PC-9 (cell line): ENCODE measurements at regions not wholly inside any gene's neighbourhood (a gene's known extent, or its start where the extent isn't known, plus 50 kb on each side); places are given as distances from the start of the nearest gene placed in this dataset.

ENCODE experiments used
- EZH2 ChIP-seq: fragments of 200-600 bp; sonication (generic); IDR thresholded peaks from 2 replicates; pipeline ENCODE4 v1.8.0; 2017; ENCODE audit warnings: antibody characterized with exemption, low read depth
- TF ChIP-seq, protein P1 (sequence below): fragments of 200-600 bp; sonication (generic); conservative IDR thresholded peaks from 2 replicates; pipeline ENCODE4 v1.6.1; 2017; ENCODE audit warnings: mixed run types, antibody characterized with exemption, mild to moderate bottlenecking, moderate library complexity

DNA sequence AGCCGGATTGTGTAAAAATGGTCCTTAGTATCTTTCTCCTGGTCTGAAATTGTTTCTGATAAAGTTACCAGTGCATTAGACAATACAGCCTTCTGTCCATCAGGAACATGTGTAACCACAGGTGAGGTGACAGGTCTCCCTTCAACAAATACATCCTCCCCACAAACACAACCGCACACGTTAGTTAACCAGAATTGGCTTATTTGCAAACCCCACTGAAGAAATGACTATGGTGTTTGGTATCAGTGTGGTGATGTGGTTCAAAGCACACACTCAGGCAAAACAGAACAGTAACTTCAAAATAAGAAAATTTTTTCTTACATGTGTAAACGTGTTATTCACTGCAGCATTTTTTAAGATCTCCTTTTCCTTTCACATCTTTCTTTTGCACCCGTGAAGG, 517.2 kb upstream of the NR5A2 start:
- TF ChIP-seq, protein P1, sequence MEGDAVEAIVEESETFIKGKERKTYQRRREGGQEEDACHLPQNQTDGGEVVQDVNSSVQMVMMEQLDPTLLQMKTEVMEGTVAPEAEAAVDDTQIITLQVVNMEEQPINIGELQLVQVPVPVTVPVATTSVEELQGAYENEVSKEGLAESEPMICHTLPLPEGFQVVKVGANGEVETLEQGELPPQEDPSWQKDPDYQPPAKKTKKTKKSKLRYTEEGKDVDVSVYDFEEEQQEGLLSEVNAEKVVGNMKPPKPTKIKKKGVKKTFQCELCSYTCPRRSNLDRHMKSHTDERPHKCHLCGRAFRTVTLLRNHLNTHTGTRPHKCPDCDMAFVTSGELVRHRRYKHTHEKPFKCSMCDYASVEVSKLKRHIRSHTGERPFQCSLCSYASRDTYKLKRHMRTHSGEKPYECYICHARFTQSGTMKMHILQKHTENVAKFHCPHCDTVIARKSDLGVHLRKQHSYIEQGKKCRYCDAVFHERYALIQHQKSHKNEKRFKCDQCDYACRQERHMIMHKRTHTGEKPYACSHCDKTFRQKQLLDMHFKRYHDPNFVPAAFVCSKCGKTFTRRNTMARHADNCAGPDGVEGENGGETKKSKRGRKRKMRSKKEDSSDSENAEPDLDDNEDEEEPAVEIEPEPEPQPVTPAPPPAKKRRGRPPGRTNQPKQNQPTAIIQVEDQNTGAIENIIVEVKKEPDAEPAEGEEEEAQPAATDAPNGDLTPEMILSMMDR: no peak
- TF ChIP-seq EZH2: no peak
